Endothelial cell of umbilical vein (primary cell): ENCODE measurements at regions not wholly inside any gene's neighbourhood (a gene's known extent, or its start where the extent isn't known, plus 50 kb on each side); places are given as distances from the start of the nearest gene placed in this dataset.

Experiments
- BruUV-seq: library from RNA; stranded (reverse); fragments of 400-500 nt; replicated peaks from 2 replicates; lab custom pipeline; 2021; lab: Mats Ljungman, UMichigan
- CTCF ChIA-PET: fragments of 300-600, 350-600 bp; sonication (Branson Sonifier 250); formaldehyde crosslinking; loops from one replicate; lab custom pipeline; 2021; ENCODE audit warnings: antibody characterized with exemption, inconsistent platforms; lab: Charles Lee
- POLR2A ChIA-PET: fragments of 300-600, 350-600 bp; sonication (Branson Sonifier 250); formaldehyde crosslinking; loops from one replicate; lab custom pipeline; 2021; ENCODE audit warnings: antibody characterized with exemption, inconsistent platforms; lab: Charles Lee
- DNase-seq: peaks from one replicate; pipeline ENCODE4 v3.0.0-alpha.2; 2011; ENCODE audit warnings: low read depth, low spot score
- FAIRE-seq: peaks from 2 replicates; lab custom pipeline; 2011; peaks lifted over from hg19 to GRCh38; lab: Jason Lieb, UNC
- H2AFZ ChIP-seq: 2 replicates; pipeline ENCODE4 v1.6.0; 2012; ENCODE audit warnings: low read depth, low read length, control low read depth, inconsistent platforms
- H3K27ac ChIP-seq: 2 replicates; pipeline ENCODE4 v1.5.1; 2011; ENCODE audit warnings: low read depth, mild to moderate bottlenecking, control low read depth, low read length, moderate library complexity; ENCODE audit not compliant: insufficient read depth
- H3K27me3 ChIP-seq, 2 experiments: 2 replicates each; pipeline versions ENCODE4 v1.6.0 to v1.6.1; 2011; ENCODE audit warnings: low read length in 2 of 2, mixed read lengths in 1 of 2; ENCODE audit not compliant: control insufficient read depth in 2 of 2, insufficient read depth in 2 of 2
- H3K36me3 ChIP-seq, 2 experiments: 2 replicates in 1 of 2; 3 replicates in 1 of 2; pipeline ENCODE4 v1.5.1; 2011; ENCODE audit warnings: low read length in 2 of 2, mild to moderate bottlenecking in 1 of 2, moderate library complexity in 1 of 2; ENCODE audit not compliant: control insufficient read depth in 2 of 2, insufficient read depth in 2 of 2; ENCODE audit errors: extremely low read depth in 1 of 2
- H3K4me1 ChIP-seq: 3 replicates; pipeline ENCODE4 v1.5.1; 2011; ENCODE audit warnings: mild to moderate bottlenecking, low read length; ENCODE audit not compliant: control insufficient read depth, insufficient read depth; ENCODE audit errors: extremely low read depth
- H3K4me2 ChIP-seq: 2 replicates; pipeline ENCODE4 v1.6.1; 2011; ENCODE audit warnings: low read length, control low read depth, mixed read lengths; ENCODE audit not compliant: insufficient read depth
- H3K4me3 ChIP-seq, 3 experiments: fragments of 200-600 bp in 1 of 3; sonication (generic), shearing (Covaris generic) in 1 of 3; replicated peaks in 1 of 3; 2 replicates each; pipeline ENCODE4 v1.5.1; 2011 to 2016; ENCODE audit warnings: control low read depth in 3 of 3, low read length in 3 of 3, mild to moderate bottlenecking in 2 of 3, inconsistent platforms in 1 of 3, low read depth in 1 of 3, moderate library complexity in 1 of 3; ENCODE audit not compliant: insufficient read depth in 1 of 3
- H3K79me2 ChIP-seq: 2 replicates; pipeline ENCODE4 v1.6.0; 2012; ENCODE audit warnings: low read length, inconsistent platforms; ENCODE audit not compliant: control insufficient read depth, insufficient read depth
- H3K9ac ChIP-seq: replicated peaks from 2 replicates; pipeline ENCODE3; 2011; ENCODE audit warnings: low read length, control low read depth; ENCODE audit not compliant: insufficient read depth; ENCODE audit errors: extremely low read depth
- H3K9me1 ChIP-seq: replicated peaks from 3 replicates; pipeline ENCODE4 v1.6.0; 2011; ENCODE audit warnings: mild to moderate bottlenecking, low read length; ENCODE audit not compliant: control insufficient read depth, insufficient read depth; ENCODE audit errors: extremely low read depth
- H3K9me3 ChIP-seq: replicated peaks from 2 replicates; pipeline ENCODE4 v1.5.1; 2012; ENCODE audit warnings: low read length, inconsistent platforms; ENCODE audit not compliant: control insufficient read depth, insufficient read depth
- H4K20me1 ChIP-seq: replicated peaks from 2 replicates; pipeline ENCODE3; 2011; ENCODE audit warnings: mild to moderate bottlenecking, low read length; ENCODE audit not compliant: control insufficient read depth, insufficient read depth; ENCODE audit errors: extremely low read depth
- CTCF ChIP-seq, 2 donors: IDR thresholded peaks; 1 replicate in 1 of 2; 2 replicates in 1 of 2; pipeline ENCODE4 v1.5.1; 2011; ENCODE audit warnings: low read length in 2 of 2, mild to moderate bottlenecking in 2 of 2, moderate library complexity in 2 of 2, control low read depth in 1 of 2, inconsistent platforms in 1 of 2, low read depth in 1 of 2; ENCODE audit not compliant: insufficient read depth in 1 of 2; ENCODE audit errors: extremely low read depth in 1 of 2
- EZH2 ChIP-seq: IDR thresholded peaks from 2 replicates; pipeline ENCODE4 v1.6.1; 2012; ENCODE audit warnings: borderline replicate concordance, low read depth, mild to moderate bottlenecking, moderate library complexity, low read length, inconsistent platforms; ENCODE audit not compliant: severe bottlenecking
- FOS ChIP-seq: IDR thresholded peaks from 2 replicates; pipeline ENCODE4 v1.6.1; 2011; ENCODE audit warnings: mild to moderate bottlenecking, low read length, moderate library complexity, borderline replicate concordance; ENCODE audit not compliant: insufficient read depth
- GATA2 ChIP-seq: IDR thresholded peaks from 2 replicates; pipeline ENCODE4 v1.7.0; 2011; ENCODE audit warnings: low read depth, mild to moderate bottlenecking, moderate library complexity, mixed read lengths, low read length; ENCODE audit not compliant: insufficient read length, insufficient read depth
- JUN ChIP-seq: IDR thresholded peaks from 2 replicates; pipeline ENCODE4 v1.6.1; 2011; ENCODE audit warnings: borderline replicate concordance, low read depth; ENCODE audit not compliant: insufficient read length, insufficient read depth
- MAX ChIP-seq: IDR thresholded peaks from 2 replicates; pipeline ENCODE4 v1.6.1; 2011; ENCODE audit not compliant: insufficient read depth, insufficient read length
- MYC ChIP-seq: IDR thresholded peaks from one replicate; pipeline ENCODE4 v1.6.1; 2011; ENCODE audit warnings: mild to moderate bottlenecking, low read depth, low read length
- POLR2A ChIP-seq: IDR thresholded peaks from 2 replicates; pipeline ENCODE4 v1.6.1; 2012; ENCODE audit warnings: low read depth, mild to moderate bottlenecking, control low read depth, low read length
- POLR2AphosphoS5 ChIP-seq: IDR thresholded peaks from 2 replicates; pipeline ENCODE4 v1.6.1; 2012; ENCODE audit warnings: low read depth, mild to moderate bottlenecking, control low read depth, low read length, moderate library complexity; ENCODE audit not compliant: insufficient read depth
- dilution Hi-C: fragments of 300-500 bp; cut with MboI; formaldehyde crosslinking; loops from one replicate; pipeline ENCODE4 v1.15.0; 2019; ENCODE audit warnings: low sequenced_read_pairs; ENCODE audit not compliant: extremely low pct_ligation_motif_present
- intact Hi-C: fragments of 100-400 bp; cut with micrococcal nuclease; formaldehyde crosslinking; loops from one replicate; pipeline ENCODE4 v1.10.0; 2022

- DNase-seq (no peak), FAIRE-seq (no peak)
- CTCF ChIA-PET: interaction anchor here (0.9 to 2.7 kb wide), 6 partner anchors 9 to 138 kb away, joined by 3 to 12 read pairs (median 4); no protein-coding TSS in a partner anchor
- intact Hi-C loops: no loop called here
- dilution Hi-C loops: no loop called here
- TF ChIP-seq MAX (no peak), POLR2AphosphoS5 (no peak), EZH2 (no peak), MYC (no peak), GATA2 (no peak), CTCF (IDR thresholded peaks at IDR 0.05; ENCODE audit: extremely low read depth in 1 of 2, insufficient read depth in 1 of 2, low read depth in 1 of 2, low read length in 2 of 2) (no peak), FOS (no peak), POLR2A (no peak), JUN (no peak)
- POLR2A ChIA-PET: no interaction called here
- H3K27ac ChIP-seq: no peak overlapping the region
- H3K4me1 ChIP-seq: peaks cover 16% of the 10 kb centered on the region
- H3K36me3 ChIP-seq: no peaks in the 10 kb centered on the region
- H3K9ac ChIP-seq: no peak overlapping the region
- no peaks in the 10 kb centered on the region for H3K79me2 ChIP-seq
- no peaks in the 10 kb centered on the region for H4K20me1 ChIP-seq
- no peak overlapping the region for H3K4me3 ChIP-seq
- H3K9me1 ChIP-seq: no peaks in the 10 kb centered on the region
- no peak overlapping the region for H2AFZ ChIP-seq
- BruUV-seq: no TSS peak
- H3K4me2 ChIP-seq: no peak overlapping the region
- no peaks in the 10 kb centered on the region for H3K9me3 ChIP-seq
- no peaks in the 10 kb centered on the region for H3K27me3 ChIP-seq
These were observed 76.5 kb upstream of the HSPA9 start for GRCh38 chr5:138651767-138652117.
